ENCODE measurements at regions not wholly inside any gene's neighbourhood (a gene's known extent, or its start where the extent isn't known, plus 50 kb on each side); places are given as distances from the start of the nearest gene placed in this dataset.
"Not testable (repeated sequence)": the region's sequence is repeated elsewhere in the genome, so short reads cannot be mapped to it uniquely, and the experiment has no call there.

GRCh38 chr9:26240020-26240419 lies 561.8 kb upstream of the TUSC1 start:
- no peak for DNase-seq (ENCODE audit: low spot score)

GRCh38 chr9:26237256-26237655 lies 559.0 kb upstream of the TUSC1 start:
- DNase-seq (ENCODE audit: low spot score): no peak

- no peak for DNase-seq (ENCODE audit: low spot score)
Measured at GRCh38 chr9:26234865-26235264, 556.6 kb upstream of the TUSC1 start.

- DNase-seq (ENCODE audit: low spot score): no peak
Measured at GRCh38 chr9:26231391-26231790, 553.1 kb upstream of the TUSC1 start.

- DNase-seq (ENCODE audit: low spot score): no peak
Measured at GRCh38 chr9:26229324-26230054, 551.2 kb upstream of the TUSC1 start.

- DNase-seq (ENCODE audit: low spot score): no peak
Measured at GRCh38 chr9:26228273-26228672, 550.0 kb upstream of the TUSC1 start.

GRCh38 chr9:26221290-26221689 lies 543.0 kb upstream of the TUSC1 start:
- DNase-seq (ENCODE audit: low spot score): no peak

GRCh38 chr9:26220367-26220766 lies 542.1 kb upstream of the TUSC1 start:
- no peak for DNase-seq (ENCODE audit: low spot score)

- no peak for DNase-seq (ENCODE audit: low spot score)
Measured at GRCh38 chr9:26219961-26220360, 541.7 kb upstream of the TUSC1 start.

- DNase-seq (ENCODE audit: low spot score): no peak
Measured at GRCh38 chr9:26216702-26217101, 538.5 kb upstream of the TUSC1 start.

GRCh38 chr9:26214713-26215444 lies 536.6 kb upstream of the TUSC1 start:
- not testable (repeated sequence) for DNase-seq (ENCODE audit: low spot score)

- no peak for DNase-seq (ENCODE audit: low spot score)
Measured at GRCh38 chr9:26210338-26210851, 532.2 kb upstream of the TUSC1 start.

GRCh38 chr9:26205261-26205660 lies 527.0 kb upstream of the TUSC1 start:
- DNase-seq (ENCODE audit: low spot score): no peak

- no peak for DNase-seq (ENCODE audit: low spot score)
Measured at GRCh38 chr9:26193237-26193636, 515.0 kb upstream of the TUSC1 start.

GRCh38 chr9:26191711-26192110 lies 513.5 kb upstream of the TUSC1 start:
- no peak for DNase-seq (ENCODE audit: low spot score)

- no peak for DNase-seq (ENCODE audit: low spot score)
Measured at GRCh38 chr9:26181836-26182235, 503.6 kb upstream of the TUSC1 start.

GRCh38 chr9:26176628-26177027 lies 498.4 kb upstream of the TUSC1 start:
- no peak for DNase-seq (ENCODE audit: low spot score)

GRCh38 chr9:26175264-26175663 lies 497.0 kb upstream of the TUSC1 start:
- no peak for DNase-seq (ENCODE audit: low spot score)

GRCh38 chr9:26172301-26172700 lies 494.1 kb upstream of the TUSC1 start:
- no peak for DNase-seq (ENCODE audit: low spot score)

- DNase-seq (ENCODE audit: low spot score): no peak
Measured at GRCh38 chr9:26171691-26172090, 493.4 kb upstream of the TUSC1 start.

- no peak for DNase-seq (ENCODE audit: low spot score)
Measured at GRCh38 chr9:26170190-26170589, 491.9 kb upstream of the TUSC1 start.

GRCh38 chr9:26169708-26170107 lies 491.5 kb upstream of the TUSC1 start:
- no peak for DNase-seq (ENCODE audit: low spot score)

- no peak for DNase-seq (ENCODE audit: low spot score)
Measured at GRCh38 chr9:26166537-26166936, 488.3 kb upstream of the TUSC1 start.

All from LoVo (cell line).